CD14-positive monocyte (primary cell): ENCODE measurements at regions not wholly inside any gene's neighbourhood (a gene's known extent, or its start where the extent isn't known, plus 50 kb on each side); places are given as distances from the start of the nearest gene placed in this dataset.
"Not testable (repeated sequence)": the region's sequence is repeated elsewhere in the genome, so short reads cannot be mapped to it uniquely, and the experiment has no call there.

Experiments
- DNase-seq, 3 donors: peaks; one replicate each; pipeline ENCODE4 v3.0.0-alpha.2; 2011 to 2022
- H2AFZ ChIP-seq: 2 replicates; pipeline ENCODE4 v1.6.0; 2012; ENCODE audit warnings: mild to moderate bottlenecking, low read depth, low read length, inconsistent platforms; ENCODE audit not compliant: insufficient read depth, poor library complexity, severe bottlenecking
- H3K27ac ChIP-seq, 2 donors: 1 replicate in 1 of 2; 2 replicates in 1 of 2; pipeline ENCODE4 v1.5.1; 2012 to 2013; ENCODE audit warnings: low read length in 2 of 2, control low read depth in 1 of 2, inconsistent platforms in 1 of 2, low read depth in 1 of 2, mild to moderate bottlenecking in 1 of 2
- H3K27me3 ChIP-seq, 2 donors: one replicate each; pipeline versions ENCODE4 v1.6.0 to v1.6.1; 2011 to 2013; ENCODE audit warnings: low read length in 2 of 2; ENCODE audit not compliant: control insufficient read depth in 2 of 2, insufficient read depth in 2 of 2
- H3K36me3 ChIP-seq, 2 donors: replicated peaks in 1 of 2; 1 replicate in 1 of 2; 2 replicates in 1 of 2; pipeline versions ENCODE4 v1.5.1 to v1.6.1; 2012 to 2013; ENCODE audit warnings: low read length in 2 of 2, control low read depth in 1 of 2, inconsistent platforms in 1 of 2, mild to moderate bottlenecking in 1 of 2; ENCODE audit not compliant: insufficient read depth in 2 of 2, control insufficient read depth in 1 of 2
- H3K4me1 ChIP-seq, 2 donors: 1 replicate in 1 of 2; 2 replicates in 1 of 2; pipeline versions ENCODE4 v1.5.1 to v1.6.1; 2012 to 2013; ENCODE audit warnings: low read length in 2 of 2, control low read depth in 1 of 2, inconsistent platforms in 1 of 2, mild to moderate bottlenecking in 1 of 2, moderate library complexity in 1 of 2; ENCODE audit not compliant: insufficient read depth in 2 of 2, control insufficient read depth in 1 of 2
- H3K4me2 ChIP-seq: replicated peaks from 2 replicates; pipeline ENCODE3; 2012; ENCODE audit warnings: low read length, moderate library complexity, mild to moderate bottlenecking; ENCODE audit not compliant: poor library complexity, severe bottlenecking; ENCODE audit errors: extremely low read depth
- H3K4me3 ChIP-seq, 3 experiments: fragments of 200-600 bp in 1 of 3; sonication (generic) in 1 of 3; replicated peaks in 1 of 3; 1 replicate in 2 of 3; 2 replicates in 1 of 3; pipeline ENCODE4 v1.5.1; 2011 to 2013; ENCODE audit warnings: low read length in 3 of 3, mild to moderate bottlenecking in 3 of 3, control low read depth in 2 of 3, low read depth in 2 of 3, inconsistent platforms in 1 of 3, moderate library complexity in 1 of 3
- H3K79me2 ChIP-seq: 2 replicates; pipeline ENCODE4 v1.6.0; 2012; ENCODE audit warnings: mild to moderate bottlenecking, control low read depth, inconsistent platforms, low read length, moderate library complexity; ENCODE audit not compliant: insufficient read depth
- H3K9ac ChIP-seq: 2 replicates; pipeline ENCODE4 v1.6.0; 2017; ENCODE audit warnings: low read length, mild to moderate bottlenecking; ENCODE audit not compliant: insufficient read depth, poor library complexity, severe bottlenecking
- H3K9me3 ChIP-seq, 2 donors: replicated peaks in 1 of 2; 1 replicate in 1 of 2; 2 replicates in 1 of 2; pipeline versions ENCODE4 v1.5.1 to v1.6.1; 2012 to 2013; ENCODE audit warnings: low read length in 2 of 2, control low read depth in 1 of 2; ENCODE audit not compliant: control insufficient read depth in 1 of 2, insufficient read depth in 1 of 2
- H4K20me1 ChIP-seq: 2 replicates; pipeline ENCODE4 v1.6.0; 2012; ENCODE audit warnings: mild to moderate bottlenecking, low read length, control low read depth, moderate library complexity; ENCODE audit not compliant: insufficient read depth
- H3K27ac Mint-ChIP-seq, 7 donors: one replicate each; pipeline ENCODE4 v1.8.0; 2020; ENCODE audit warnings: mild to moderate bottlenecking in 7 of 7, mixed read lengths in 7 of 7, moderate library complexity in 6 of 7, inconsistent platforms in 2 of 7
- H3K27me3 Mint-ChIP-seq, 3 donors: one replicate each; pipeline ENCODE4 v1.8.0; 2021 to 2022; ENCODE audit warnings: low read depth in 3 of 3, mild to moderate bottlenecking in 3 of 3, mixed read lengths in 3 of 3, moderate library complexity in 3 of 3, inconsistent platforms in 1 of 3
- H3K36me3 Mint-ChIP-seq, 2 donors: one replicate each; pipeline ENCODE4 v1.8.0; 2020; ENCODE audit warnings: mixed read lengths in 2 of 2, inconsistent platforms in 1 of 2, mild to moderate bottlenecking in 1 of 2
- H3K4me1 Mint-ChIP-seq: one replicate; pipeline ENCODE4 v1.8.0; 2020; ENCODE audit warnings: mild to moderate bottlenecking, mixed read lengths
- H3K4me3 Mint-ChIP-seq, 2 donors: one replicate each; pipeline ENCODE4 v1.8.0; 2020; ENCODE audit warnings: mild to moderate bottlenecking in 2 of 2, mixed read lengths in 2 of 2, moderate library complexity in 1 of 2
- H3K9me3 Mint-ChIP-seq, 7 donors: one replicate each; pipeline ENCODE4 v1.8.0; 2020 to 2022; ENCODE audit warnings: mixed read lengths in 7 of 7, mild to moderate bottlenecking in 6 of 7, moderate library complexity in 6 of 7, inconsistent platforms in 2 of 7
- WGBS: methylation state at CpG from one replicate; pipeline ENCODE4 v1.1.5; 2013; ENCODE audit warnings: missing lambda C conversion rate; ENCODE audit not compliant: insufficient coverage; 5-methylcytosine and 5-hydroxymethylcytosine counted together
- intact Hi-C, 2 donors: fragments of 100-400 bp; cut with micrococcal nuclease; formaldehyde crosslinking; loops; one replicate each; pipeline versions ENCODE4 v1.15.0 to v1.15.1; 2023

DNA sequence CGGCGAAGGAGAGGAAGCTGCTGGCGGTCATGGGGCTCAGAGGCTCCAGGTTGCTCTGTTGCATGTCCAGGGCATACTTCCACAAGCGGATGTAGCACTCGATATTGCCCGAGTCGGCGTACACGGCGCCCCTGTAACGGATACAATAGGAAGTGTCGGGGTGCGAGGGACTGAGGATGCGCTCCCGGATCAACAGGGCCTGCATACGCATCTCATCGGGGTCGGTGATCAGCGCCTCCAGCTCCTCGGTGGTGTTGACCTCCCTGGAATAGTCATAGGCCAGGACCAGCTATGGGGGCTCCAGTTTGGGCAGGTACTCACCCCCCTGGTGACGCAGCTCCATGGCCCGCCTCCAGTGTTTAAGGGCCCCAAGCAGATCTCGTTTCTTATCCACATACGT, 150.8 kb downstream of the POTEC start:
- H3K4me3 ChIP-seq, H3K9me3 Mint-ChIP-seq, H3K27me3 ChIP-seq, H3K9ac ChIP-seq, H3K27ac Mint-ChIP-seq, H3K27ac ChIP-seq, intact Hi-C loops, DNase-seq, H3K27me3 Mint-ChIP-seq, H3K79me2 ChIP-seq, H3K36me3 ChIP-seq, H2AFZ ChIP-seq, H3K4me2 ChIP-seq, H4K20me1 ChIP-seq, H3K4me1 ChIP-seq, H3K36me3 Mint-ChIP-seq, H3K9me3 ChIP-seq, H3K4me3 Mint-ChIP-seq, H3K4me1 Mint-ChIP-seq: not testable (repeated sequence)
- 99% methylated on average over 24 of the region's 24 CpGs for WGBS

DNA sequence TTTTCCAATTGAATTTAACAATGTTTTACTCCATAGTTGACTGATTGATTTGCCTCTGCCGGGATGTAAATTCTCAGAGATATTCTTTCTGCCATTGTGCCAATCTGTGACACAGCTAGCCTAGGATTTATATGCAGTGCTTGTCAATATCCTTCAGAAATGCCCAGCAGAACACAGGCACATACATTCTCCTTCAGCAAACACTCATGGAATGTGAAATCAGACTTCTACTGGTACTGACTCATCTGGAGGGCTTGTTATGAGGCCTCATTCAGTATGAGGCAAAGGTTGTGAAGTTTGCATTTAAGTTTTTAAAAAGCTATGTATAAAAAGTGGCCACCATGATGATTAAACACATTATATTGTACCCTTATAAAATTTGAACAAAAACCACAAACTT, 158.4 kb downstream of the POTEC start:
- H3K27ac ChIP-seq, H3K27ac Mint-ChIP-seq, H4K20me1 ChIP-seq, H3K4me2 ChIP-seq, H3K9me3 Mint-ChIP-seq, H3K27me3 Mint-ChIP-seq, H3K9ac ChIP-seq, H3K36me3 Mint-ChIP-seq, H3K27me3 ChIP-seq, H3K4me3 ChIP-seq, H2AFZ ChIP-seq, intact Hi-C loops, H3K4me1 Mint-ChIP-seq, H3K9me3 ChIP-seq, H3K36me3 ChIP-seq, H3K4me1 ChIP-seq, H3K4me3 Mint-ChIP-seq, DNase-seq, H3K79me2 ChIP-seq: not testable (repeated sequence)
- no CpG with 5 or more reads among the region's 1 CpG for WGBS

DNA sequence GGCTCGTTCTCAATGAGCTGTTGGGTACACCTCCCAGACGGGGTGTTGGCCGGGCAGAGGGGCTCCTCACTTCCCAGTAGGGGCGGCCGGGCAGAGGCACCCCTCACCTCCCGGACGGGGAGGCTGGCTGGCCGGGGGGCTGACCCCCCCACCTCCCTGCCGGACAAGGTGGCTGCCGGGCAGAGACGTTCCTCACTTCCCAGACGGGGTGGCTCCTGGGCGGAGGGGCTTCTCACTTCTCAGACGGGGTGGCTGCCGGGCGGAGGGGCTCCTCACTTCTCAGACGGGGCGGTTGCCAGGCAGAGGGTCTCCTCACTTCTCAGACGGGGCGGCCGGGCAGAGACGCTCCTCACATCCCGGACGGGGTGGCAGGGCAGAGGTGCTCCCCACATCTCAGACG, 160.7 kb downstream of the POTEC start:
- H3K27me3 ChIP-seq, H3K9ac ChIP-seq, H2AFZ ChIP-seq, DNase-seq, H3K36me3 Mint-ChIP-seq, H4K20me1 ChIP-seq, H3K4me2 ChIP-seq, H3K27me3 Mint-ChIP-seq, intact Hi-C loops, H3K79me2 ChIP-seq, H3K27ac ChIP-seq, H3K9me3 ChIP-seq, H3K4me1 Mint-ChIP-seq, H3K4me3 Mint-ChIP-seq, H3K9me3 Mint-ChIP-seq, H3K4me3 ChIP-seq, H3K27ac Mint-ChIP-seq, H3K36me3 ChIP-seq, H3K4me1 ChIP-seq: not testable (repeated sequence)
- 90% methylated on average over 3 of the region's 25 CpGs for WGBS

GRCh38 chr18:14379489-14379888, 163.9 kb downstream of the POTEC start:
- H3K4me1 Mint-ChIP-seq: not testable (repeated sequence)

More at GRCh38 chr18:14379489-14379888, 163.9 kb downstream of the POTEC start:
- WGBS: no CpG with 5 or more reads among the region's 2 CpGs
- H3K79me2 ChIP-seq, H3K27me3 Mint-ChIP-seq, H3K9ac ChIP-seq, H3K27ac Mint-ChIP-seq, DNase-seq, H3K9me3 Mint-ChIP-seq, H3K9me3 ChIP-seq, H3K4me2 ChIP-seq, H3K4me3 ChIP-seq, H3K4me1 ChIP-seq, H4K20me1 ChIP-seq, H3K36me3 Mint-ChIP-seq, H3K27me3 ChIP-seq, intact Hi-C loops, H2AFZ ChIP-seq, H3K27ac ChIP-seq, H3K36me3 ChIP-seq, H3K4me3 Mint-ChIP-seq: not testable (repeated sequence)
